ENCODE measurements at regions not wholly inside any gene's neighbourhood (a gene's known extent, or its start where the extent isn't known, plus 50 kb on each side); places are given as distances from the start of the nearest gene placed in this dataset.

DNA sequence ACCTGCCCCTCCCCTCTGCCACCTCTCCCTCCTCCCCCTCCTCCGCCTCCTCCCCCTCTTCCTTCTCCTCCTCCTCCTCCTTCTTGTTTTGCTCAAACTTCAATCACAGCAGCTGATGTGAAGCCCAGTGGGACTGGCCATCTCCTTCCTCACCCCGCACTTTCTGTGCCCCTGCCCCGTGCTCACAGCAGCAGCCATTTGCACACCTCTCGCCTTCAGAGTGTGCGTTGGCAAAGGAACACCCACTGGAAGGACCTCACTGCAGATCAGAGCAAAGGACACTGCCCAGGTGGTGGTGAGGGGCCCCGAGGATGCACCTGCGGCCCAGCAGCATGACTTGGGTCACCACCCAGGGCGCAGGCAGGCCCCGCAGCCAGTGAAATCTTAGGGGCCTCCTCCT lies 98.8 kb downstream of the SOX1 start:
- Histone ChIP-seq H3K27me3 (ENCODE audit: insufficient read depth, low read depth, low read length) (no peaks in the 10 kb centered on the region), H3K9ac (ENCODE audit: low read length) (no peak overlapping the region), H3K9me3 (ENCODE audit: low read length) (no peaks in the 10 kb centered on the region), H3K36me3 (ENCODE audit: insufficient read depth, low read length) (no peaks in the 10 kb centered on the region), H4K20me1 (ENCODE audit: insufficient read depth) (no peaks in the 10 kb centered on the region), H3K27ac (ENCODE audit: low read length) (no peak overlapping the region), H3K9me2 (ENCODE audit: insufficient read depth, low read length) (no peaks in the 10 kb centered on the region), H3K79me2 (replicated peaks; ENCODE audit: insufficient read depth, low read length) (peaks cover 2% of the 10 kb centered on the region), H2AFZ (ENCODE audit: low read depth, low read length) (no peak overlapping the region), H3F3A (ENCODE audit: insufficient read depth, low read length, poor library complexity, severe bottlenecking) (peaks cover 7% of the 10 kb centered on the region), H3K4me2 (ENCODE audit: low read length) (no peak overlapping the region), H3K4me3 (ENCODE audit: low read length) (no peak overlapping the region)
- no peak for TF ChIP-seq MXI1 (conservative IDR thresholded peaks at IDR 0.05; ENCODE audit: poor library complexity, severe bottlenecking)
- TF ChIP-seq TAF1 (IDR thresholded peaks at IDR 0.05; ENCODE audit: low read depth) = no peak
- no peak for TF ChIP-seq EP300 (conservative IDR thresholded peaks at IDR 0.05; ENCODE audit: poor library complexity, severe bottlenecking)
- TF ChIP-seq, protein P1, sequence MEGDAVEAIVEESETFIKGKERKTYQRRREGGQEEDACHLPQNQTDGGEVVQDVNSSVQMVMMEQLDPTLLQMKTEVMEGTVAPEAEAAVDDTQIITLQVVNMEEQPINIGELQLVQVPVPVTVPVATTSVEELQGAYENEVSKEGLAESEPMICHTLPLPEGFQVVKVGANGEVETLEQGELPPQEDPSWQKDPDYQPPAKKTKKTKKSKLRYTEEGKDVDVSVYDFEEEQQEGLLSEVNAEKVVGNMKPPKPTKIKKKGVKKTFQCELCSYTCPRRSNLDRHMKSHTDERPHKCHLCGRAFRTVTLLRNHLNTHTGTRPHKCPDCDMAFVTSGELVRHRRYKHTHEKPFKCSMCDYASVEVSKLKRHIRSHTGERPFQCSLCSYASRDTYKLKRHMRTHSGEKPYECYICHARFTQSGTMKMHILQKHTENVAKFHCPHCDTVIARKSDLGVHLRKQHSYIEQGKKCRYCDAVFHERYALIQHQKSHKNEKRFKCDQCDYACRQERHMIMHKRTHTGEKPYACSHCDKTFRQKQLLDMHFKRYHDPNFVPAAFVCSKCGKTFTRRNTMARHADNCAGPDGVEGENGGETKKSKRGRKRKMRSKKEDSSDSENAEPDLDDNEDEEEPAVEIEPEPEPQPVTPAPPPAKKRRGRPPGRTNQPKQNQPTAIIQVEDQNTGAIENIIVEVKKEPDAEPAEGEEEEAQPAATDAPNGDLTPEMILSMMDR (IDR thresholded peaks at IDR 0.05; ENCODE audit: poor library complexity, severe bottlenecking) = no peak
- no peak for TF ChIP-seq SMC3 (conservative IDR thresholded peaks at IDR 0.05; ENCODE audit: poor library complexity)
- no peak for TF ChIP-seq RAD21 (conservative IDR thresholded peaks at IDR 0.05)
- TF ChIP-seq, protein P2, sequence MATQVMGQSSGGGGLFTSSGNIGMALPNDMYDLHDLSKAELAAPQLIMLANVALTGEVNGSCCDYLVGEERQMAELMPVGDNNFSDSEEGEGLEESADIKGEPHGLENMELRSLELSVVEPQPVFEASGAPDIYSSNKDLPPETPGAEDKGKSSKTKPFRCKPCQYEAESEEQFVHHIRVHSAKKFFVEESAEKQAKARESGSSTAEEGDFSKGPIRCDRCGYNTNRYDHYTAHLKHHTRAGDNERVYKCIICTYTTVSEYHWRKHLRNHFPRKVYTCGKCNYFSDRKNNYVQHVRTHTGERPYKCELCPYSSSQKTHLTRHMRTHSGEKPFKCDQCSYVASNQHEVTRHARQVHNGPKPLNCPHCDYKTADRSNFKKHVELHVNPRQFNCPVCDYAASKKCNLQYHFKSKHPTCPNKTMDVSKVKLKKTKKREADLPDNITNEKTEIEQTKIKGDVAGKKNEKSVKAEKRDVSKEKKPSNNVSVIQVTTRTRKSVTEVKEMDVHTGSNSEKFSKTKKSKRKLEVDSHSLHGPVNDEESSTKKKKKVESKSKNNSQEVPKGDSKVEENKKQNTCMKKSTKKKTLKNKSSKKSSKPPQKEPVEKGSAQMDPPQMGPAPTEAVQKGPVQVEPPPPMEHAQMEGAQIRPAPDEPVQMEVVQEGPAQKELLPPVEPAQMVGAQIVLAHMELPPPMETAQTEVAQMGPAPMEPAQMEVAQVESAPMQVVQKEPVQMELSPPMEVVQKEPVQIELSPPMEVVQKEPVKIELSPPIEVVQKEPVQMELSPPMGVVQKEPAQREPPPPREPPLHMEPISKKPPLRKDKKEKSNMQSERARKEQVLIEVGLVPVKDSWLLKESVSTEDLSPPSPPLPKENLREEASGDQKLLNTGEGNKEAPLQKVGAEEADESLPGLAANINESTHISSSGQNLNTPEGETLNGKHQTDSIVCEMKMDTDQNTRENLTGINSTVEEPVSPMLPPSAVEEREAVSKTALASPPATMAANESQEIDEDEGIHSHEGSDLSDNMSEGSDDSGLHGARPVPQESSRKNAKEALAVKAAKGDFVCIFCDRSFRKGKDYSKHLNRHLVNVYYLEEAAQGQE (IDR thresholded peaks at IDR 0.05; ENCODE audit: borderline replicate concordance) = no peak
- TF ChIP-seq POLR2AphosphoS5 (IDR thresholded peaks at IDR 0.05) = no peak
- no peak for TF ChIP-seq EZH2 (IDR thresholded peaks at IDR 0.05; ENCODE audit: borderline replicate concordance, insufficient read depth, low read length, poor library complexity, severe bottlenecking)

DNA sequence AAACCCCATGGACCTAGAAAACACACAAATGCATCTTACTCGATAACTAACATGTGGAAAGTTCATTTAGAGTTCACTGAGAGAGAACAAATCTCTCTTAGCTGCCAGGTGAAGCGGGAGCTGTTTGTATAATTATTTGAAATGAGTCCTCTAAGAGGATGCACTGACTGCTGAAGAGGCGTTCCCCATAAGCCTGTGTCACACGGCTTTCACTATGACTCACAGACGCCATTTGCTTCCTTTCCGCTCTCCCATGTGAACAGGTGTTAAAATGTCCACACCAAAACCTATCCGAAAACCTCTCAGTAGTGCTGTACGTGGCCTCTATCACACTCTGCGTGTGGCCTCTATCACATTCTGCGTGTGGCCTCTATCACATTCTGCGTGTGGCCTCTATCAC lies 101.8 kb downstream of the SOX1 start:
- Histone ChIP-seq H3K4me3 (ENCODE audit: low read length) (no peak overlapping the region), H4K20me1 (ENCODE audit: insufficient read depth) (no peaks in the 10 kb centered on the region), H3K9me2 (ENCODE audit: insufficient read depth, low read length) (no peaks in the 10 kb centered on the region), H2AFZ (ENCODE audit: low read depth, low read length) (no peak overlapping the region), H3K27ac (ENCODE audit: low read length) (no peak overlapping the region), H3K79me2 (replicated peaks; ENCODE audit: insufficient read depth, low read length) (no peaks in the 10 kb centered on the region), H3K9ac (ENCODE audit: low read length) (no peak overlapping the region), H3K27me3 (ENCODE audit: insufficient read depth, low read depth, low read length) (no peaks in the 10 kb centered on the region), H3K36me3 (ENCODE audit: insufficient read depth, low read length) (no peaks in the 10 kb centered on the region), H3K9me3 (ENCODE audit: low read length) (no peaks in the 10 kb centered on the region), H3F3A (ENCODE audit: insufficient read depth, low read length, poor library complexity, severe bottlenecking) (no peaks in the 10 kb centered on the region), H3K4me2 (ENCODE audit: low read length) (no peak overlapping the region)
- TF ChIP-seq MXI1 (conservative IDR thresholded peaks at IDR 0.05; ENCODE audit: poor library complexity, severe bottlenecking) = no peak
- no peak for TF ChIP-seq EZH2 (IDR thresholded peaks at IDR 0.05; ENCODE audit: borderline replicate concordance, insufficient read depth, low read length, poor library complexity, severe bottlenecking)
- no peak for TF ChIP-seq SMC3 (conservative IDR thresholded peaks at IDR 0.05; ENCODE audit: poor library complexity)
- TF ChIP-seq, protein P2 (IDR thresholded peaks at IDR 0.05; ENCODE audit: borderline replicate concordance) = no peak
- TF ChIP-seq EP300 (conservative IDR thresholded peaks at IDR 0.05; ENCODE audit: poor library complexity, severe bottlenecking) = no peak
- TF ChIP-seq, protein P1 (IDR thresholded peaks at IDR 0.05; ENCODE audit: poor library complexity, severe bottlenecking) = no peak
- no peak for TF ChIP-seq POLR2AphosphoS5 (IDR thresholded peaks at IDR 0.05)
- no peak for TF ChIP-seq RAD21 (conservative IDR thresholded peaks at IDR 0.05)

Data from neural cell (in vitro differentiated cells).